NOMO-1 treated with dmso at 0.1 percent for 144 hours (cell line): ENCODE measurements at regions not wholly inside any gene's neighbourhood (a gene's known extent, or its start where the extent isn't known, plus 50 kb on each side); places are given as distances from the start of the nearest gene placed in this dataset.
A peak's percentile ranks its signal among the peaks of the same experiment; 100 is the strongest.

Experiments
- DNase-seq: peaks from one replicate; lab custom pipeline; 2025; ENCODE audit not compliant: unreplicated experiment; lab: John Stamatoyannopoulos, UW

GRCh38 chr12:92556141-92556540 lies 146.6 kb upstream of the PLEKHG7 start:
- DNase-seq: no peak

GRCh38 chr12:92554158-92555073 lies 148.4 kb upstream of the PLEKHG7 start:
- DNase-seq: no peak

DNA sequence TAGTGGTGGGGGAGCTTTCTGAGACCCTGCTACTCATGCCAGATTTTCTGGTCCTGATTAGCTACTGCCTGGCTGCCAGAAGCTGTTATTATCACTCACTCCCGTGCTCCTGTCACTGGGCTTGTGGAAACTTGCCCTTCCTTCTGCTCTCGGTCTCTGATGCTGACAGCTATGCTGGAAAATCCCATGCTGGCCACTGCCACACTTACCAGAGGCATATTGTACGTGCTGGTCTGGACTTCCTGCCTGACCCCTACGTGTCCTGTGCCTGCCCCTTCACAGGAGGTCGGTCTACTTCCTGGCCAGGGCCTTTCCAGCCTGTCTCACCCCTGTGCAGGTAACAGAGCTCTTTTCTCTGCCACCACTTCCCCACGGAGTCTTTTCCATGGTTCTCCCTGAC lies 149.4 kb upstream of the PLEKHG7 start:
- no peak for DNase-seq

- no peak for DNase-seq
These were observed 150.2 kb upstream of the PLEKHG7 start for GRCh38 chr12:92552412-92553108.

DNA sequence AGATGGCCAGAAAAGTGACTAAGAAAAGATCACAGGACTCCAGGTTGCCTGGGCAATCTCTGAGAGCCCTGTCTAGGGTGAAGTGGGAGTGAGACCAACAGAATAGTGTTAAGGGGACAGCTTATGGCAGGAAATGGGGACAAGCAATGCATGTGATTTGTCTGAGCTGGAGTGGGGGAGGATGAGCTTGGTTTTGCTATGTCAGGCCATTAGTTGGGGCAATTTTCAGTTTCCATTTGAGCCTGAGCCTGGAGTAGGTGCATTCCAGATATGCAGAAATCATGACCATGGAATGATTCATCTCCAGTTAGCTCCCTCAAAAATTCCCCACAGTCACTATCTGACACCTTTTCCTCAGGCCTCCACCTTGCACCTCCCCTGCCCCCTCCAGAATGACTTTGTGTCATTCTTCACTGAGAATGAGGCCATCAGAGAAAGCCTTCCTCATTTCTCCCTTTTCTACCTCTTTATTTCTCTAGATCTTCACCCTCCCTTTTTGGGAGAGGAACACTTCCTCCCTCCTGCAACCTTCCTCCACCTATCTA lies 150.9 kb upstream of the PLEKHG7 start:
- no peak for DNase-seq

- no peak for DNase-seq
These were observed 151.6 kb upstream of the PLEKHG7 start for GRCh38 chr12:92551210-92551609.

DNA sequence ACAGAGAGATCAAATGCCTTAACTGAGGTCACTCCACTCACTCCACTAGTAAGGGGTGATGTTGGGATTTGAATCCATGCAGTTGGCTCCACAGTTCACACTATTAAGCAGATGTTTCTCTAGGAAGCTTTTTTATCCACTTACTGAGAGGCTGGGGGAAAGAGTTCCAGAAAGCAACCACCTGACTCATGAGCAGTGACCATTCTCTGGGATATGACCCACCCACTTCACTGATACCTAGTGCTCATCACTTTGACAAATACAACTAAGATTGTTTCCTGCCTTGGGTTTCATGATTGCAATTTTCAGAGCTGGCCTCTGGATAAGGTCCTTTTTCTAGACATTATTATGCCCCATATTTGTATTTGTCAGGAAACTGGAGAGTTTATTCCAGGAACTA lies 152.1 kb upstream of the PLEKHG7 start:
- no peak for DNase-seq

- DNase-seq: no peak
These were observed 152.5 kb upstream of the PLEKHG7 start for GRCh38 chr12:92550254-92550653.

DNA sequence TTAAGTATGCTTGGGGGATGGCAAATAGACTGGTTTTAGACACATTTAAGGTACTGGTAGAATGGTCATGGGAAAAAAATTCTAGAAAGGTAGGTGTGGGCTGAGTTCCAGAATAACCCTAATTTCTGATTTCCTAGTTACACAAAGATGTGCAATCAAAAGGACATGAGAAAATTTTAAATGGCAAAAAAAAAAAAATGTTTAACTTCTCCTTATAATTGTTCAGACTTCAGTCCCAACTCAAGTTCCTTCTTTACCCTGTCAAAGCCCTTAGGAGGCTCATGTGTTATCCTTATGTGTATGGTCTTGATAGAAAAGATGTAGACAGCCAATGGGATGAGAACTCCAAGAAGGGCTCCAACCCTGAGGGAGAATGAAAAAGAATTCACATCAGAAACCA lies 153.3 kb upstream of the PLEKHG7 start:
- DNase-seq: no peak

DNA sequence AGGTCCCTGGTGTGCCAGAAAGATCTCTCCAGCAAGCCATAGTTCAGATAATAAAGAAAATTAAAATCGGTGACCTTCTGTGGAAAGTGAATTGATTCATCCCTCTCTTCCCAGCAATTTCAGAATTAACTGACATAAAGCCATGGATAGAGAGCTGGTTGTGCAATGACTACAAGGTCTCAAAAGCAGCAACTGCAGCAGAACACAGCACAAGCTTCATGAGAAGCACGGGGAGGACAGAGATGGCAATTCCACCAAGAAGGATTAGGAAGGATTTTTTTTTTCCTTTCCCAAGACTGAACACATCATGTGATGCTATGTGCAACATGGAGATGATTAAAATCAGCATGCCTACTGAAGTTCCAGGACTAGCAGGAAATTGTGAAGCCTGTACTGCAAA lies 154.9 kb upstream of the PLEKHG7 start:
- no peak for DNase-seq

GRCh38 chr12:92547420-92547819 lies 155.4 kb upstream of the PLEKHG7 start:
- DNase-seq: no peak

DNA sequence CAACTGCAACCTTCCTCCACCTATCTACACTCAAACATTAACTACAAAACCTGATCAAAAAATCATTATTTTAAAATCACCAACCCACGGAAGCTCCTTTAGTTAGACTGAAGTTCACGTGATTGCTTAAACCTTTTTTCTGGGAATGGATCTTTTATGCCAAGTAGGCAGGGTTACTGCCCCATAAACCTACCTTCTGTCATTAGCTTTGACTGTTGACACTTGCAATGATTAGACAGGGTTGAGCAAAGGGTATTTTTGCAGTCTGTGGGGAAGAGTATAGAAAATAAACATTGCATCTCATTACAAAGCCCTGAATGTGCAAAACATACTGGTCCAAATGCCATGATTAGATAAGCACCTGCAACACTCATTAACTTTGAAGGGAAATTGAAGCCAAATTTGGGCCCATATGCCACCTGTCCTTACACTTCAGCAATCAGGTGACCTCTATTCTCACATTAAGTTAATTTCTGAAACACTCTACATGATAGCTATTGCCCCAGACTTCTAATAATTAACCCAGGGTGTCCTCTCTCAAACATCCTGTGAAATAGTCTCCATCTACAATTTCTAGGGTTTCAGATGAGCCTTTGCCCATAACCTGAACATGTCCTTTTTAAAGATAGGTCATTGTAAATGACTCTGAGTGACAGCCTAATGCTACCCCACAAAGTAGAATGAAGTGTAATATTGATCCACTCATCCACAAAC lies 156.0 kb upstream of the PLEKHG7 start:
- DNase-seq: no peak

- DNase-seq: no peak
These were observed 156.5 kb upstream of the PLEKHG7 start for GRCh38 chr12:92546259-92546634.

GRCh38 chr12:92544322-92544721 lies 158.5 kb upstream of the PLEKHG7 start:
- DNase-seq: no peak

- no peak for DNase-seq
These were observed 158.9 kb upstream of the PLEKHG7 start for GRCh38 chr12:92543840-92544239.

- no peak for DNase-seq
These were observed 159.4 kb upstream of the PLEKHG7 start for GRCh38 chr12:92543359-92543758.

GRCh38 chr12:92541731-92542130 lies 161.1 kb upstream of the PLEKHG7 start:
- no peak for DNase-seq

DNA sequence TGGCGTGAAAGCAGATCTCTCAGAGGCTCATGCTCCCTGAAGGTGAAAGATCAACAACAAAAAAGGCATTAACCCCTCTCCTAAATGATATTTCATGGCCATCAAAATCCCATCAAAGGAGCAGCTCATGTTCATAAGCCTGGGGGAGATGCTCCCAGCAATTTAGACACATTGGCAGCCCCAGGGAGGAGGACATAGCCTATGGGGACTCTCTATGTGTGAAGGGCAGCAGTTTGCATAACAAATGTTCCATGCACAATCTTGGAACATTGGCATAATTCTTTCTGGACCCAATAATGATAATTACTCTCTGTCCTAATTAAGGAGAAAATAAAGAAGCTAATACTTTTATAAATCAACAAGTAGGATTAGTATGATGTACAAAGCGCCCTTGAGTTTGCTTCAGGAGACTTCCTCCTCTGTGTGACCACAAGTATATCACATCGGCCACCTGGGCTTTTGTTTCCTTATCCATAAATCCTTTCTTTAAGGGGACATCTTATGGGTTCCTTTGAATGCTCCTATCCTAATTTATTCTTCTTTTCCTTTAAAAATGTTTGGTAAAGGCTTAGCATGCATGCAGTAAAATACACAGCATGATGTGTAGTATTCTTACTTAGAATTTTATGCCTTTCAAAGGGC lies 161.9 kb upstream of the PLEKHG7 start:
- no peak for DNase-seq

GRCh38 chr12:92539976-92540781 lies 162.6 kb upstream of the PLEKHG7 start:
- no peak for DNase-seq

DNA sequence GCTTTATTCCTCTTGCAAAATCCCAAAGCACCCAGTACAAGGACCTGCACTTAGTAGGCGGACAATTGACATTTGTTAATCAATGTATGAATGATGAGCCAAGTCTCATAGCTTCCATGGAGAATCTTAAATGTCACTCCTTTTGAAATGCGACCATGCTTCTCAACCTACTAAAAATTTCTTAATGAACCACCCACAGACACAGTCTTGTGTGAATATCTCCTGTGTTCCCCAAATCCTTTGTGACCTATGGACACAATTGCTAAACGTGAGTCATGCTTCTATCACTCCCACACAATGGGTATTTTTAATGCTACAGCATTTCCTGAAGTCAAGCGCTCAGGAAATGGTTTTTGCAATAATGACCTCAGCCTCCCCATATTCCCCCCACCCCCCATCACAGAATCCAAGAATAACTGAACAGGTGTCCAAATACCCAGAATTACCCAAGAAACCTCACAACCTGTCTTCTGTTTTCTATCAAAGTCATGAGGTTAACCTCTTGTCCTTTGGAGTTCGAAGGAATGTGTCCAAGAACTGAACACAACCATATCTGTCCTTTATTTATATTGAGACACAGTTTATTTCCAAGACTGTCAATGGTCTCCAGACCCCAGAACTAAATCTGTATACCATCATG lies 163.6 kb upstream of the PLEKHG7 start:
- peak; percentile 49 for DNase-seq
